ENCODE measurements at regions not wholly inside any gene's neighbourhood (a gene's known extent, or its start where the extent isn't known, plus 50 kb on each side); places are given as distances from the start of the nearest gene placed in this dataset.

GRCh38 chr16:52650789-52651188, 103.8 kb upstream of the TOX3 start:
- no peak for DNase-seq (ENCODE audit: low read depth in 2 of 2)

GRCh38 chr16:52650318-52650717, 103.4 kb upstream of the TOX3 start:
- no peak for DNase-seq (ENCODE audit: low read depth in 2 of 2)

- DNase-seq (ENCODE audit: low read depth in 2 of 2) = no peak
These were observed 102.9 kb upstream of the TOX3 start for GRCh38 chr16:52649870-52650269.

GRCh38 chr16:52647588-52647987, 100.6 kb upstream of the TOX3 start:
- DNase-seq (ENCODE audit: low read depth in 2 of 2) = no peak

GRCh38 chr16:52643006-52643405, 96.1 kb upstream of the TOX3 start:
- no peak for DNase-seq (ENCODE audit: low read depth in 2 of 2)

GRCh38 chr16:52634528-52634927, 87.6 kb upstream of the TOX3 start:
- no peak for DNase-seq (ENCODE audit: low read depth in 2 of 2)

GRCh38 chr16:52634104-52634503, 87.2 kb upstream of the TOX3 start:
- no peak for DNase-seq (ENCODE audit: low read depth in 2 of 2)

GRCh38 chr16:52633230-52633629, 86.3 kb upstream of the TOX3 start:
- DNase-seq (ENCODE audit: low read depth in 2 of 2) = no peak

GRCh38 chr16:52631711-52632110, 84.8 kb upstream of the TOX3 start:
- no peak for DNase-seq (ENCODE audit: low read depth in 2 of 2)

GRCh38 chr16:52630711-52631110, 83.8 kb upstream of the TOX3 start:
- DNase-seq (ENCODE audit: low read depth in 2 of 2) = no peak

- DNase-seq (ENCODE audit: low read depth in 2 of 2) = no peak
These were observed 82.4 kb upstream of the TOX3 start for GRCh38 chr16:52629296-52629695.

GRCh38 chr16:52624891-52625290, 77.9 kb upstream of the TOX3 start:
- no peak for DNase-seq (ENCODE audit: low read depth in 2 of 2)

- no peak for DNase-seq (ENCODE audit: low read depth in 2 of 2)
These were observed 74.7 kb upstream of the TOX3 start for GRCh38 chr16:52621651-52622050.

GRCh38 chr16:52618753-52619497, 72.0 kb upstream of the TOX3 start:
- no peak for DNase-seq (ENCODE audit: low read depth in 2 of 2)

GRCh38 chr16:52617591-52617990, 70.6 kb upstream of the TOX3 start:
- no peak for DNase-seq (ENCODE audit: low read depth in 2 of 2)

- DNase-seq (ENCODE audit: low read depth in 2 of 2) = no peak
These were observed 66.6 kb upstream of the TOX3 start for GRCh38 chr16:52613508-52613907.

GRCh38 chr16:52611817-52612673, 65.1 kb upstream of the TOX3 start:
- DNase-seq (ENCODE audit: low read depth in 2 of 2) = no peak

GRCh38 chr16:52603015-52603414, 56.1 kb upstream of the TOX3 start:
- DNase-seq (ENCODE audit: low read depth in 2 of 2) = no peak

- no peak for DNase-seq (ENCODE audit: low read depth in 2 of 2)
These were observed 51.0 kb upstream of the TOX3 start for GRCh38 chr16:52597772-52598483.

- DNase-seq (ENCODE audit: low read depth in 2 of 2) = no peak
These were observed 50.3 kb upstream of the TOX3 start for GRCh38 chr16:52597073-52597771.
